ENCODE measurements at regions not wholly inside any gene's neighbourhood (a gene's known extent, or its start where the extent isn't known, plus 50 kb on each side); places are given as distances from the start of the nearest gene placed in this dataset.
"Not testable (repeated sequence)": the region's sequence is repeated elsewhere in the genome, so short reads cannot be mapped to it uniquely, and the experiment has no call there.

- DNase-seq (ENCODE audit: low spot score): no peak
- no peak overlapping the region for H3K4me3 Mint-ChIP-seq
- no peaks in the 10 kb centered on the region for H3K27me3 Mint-ChIP-seq (ENCODE audit: low read depth)
- H3K36me3 Mint-ChIP-seq (ENCODE audit: low read depth): no peaks in the 10 kb centered on the region
- peaks cover 16% of the 10 kb centered on the region for H3K9me3 Mint-ChIP-seq
- no peak overlapping the region for H3K27ac Mint-ChIP-seq
- H3K4me1 Mint-ChIP-seq (ENCODE audit: low read depth): no peaks in the 10 kb centered on the region
These were observed 1055.7 kb upstream of the EPHA6 start for GRCh38 chr3:95758707-95759106.

- H3K27me3 Mint-ChIP-seq (ENCODE audit: low read depth): no peaks in the 10 kb centered on the region
- H3K36me3 Mint-ChIP-seq (ENCODE audit: low read depth): no peaks in the 10 kb centered on the region
- peaks cover 12% of the 10 kb centered on the region for H3K9me3 Mint-ChIP-seq
- DNase-seq (ENCODE audit: low spot score): no peak
- H3K27ac Mint-ChIP-seq: no peak overlapping the region
- no peak overlapping the region for H3K4me3 Mint-ChIP-seq
- H3K4me1 Mint-ChIP-seq (ENCODE audit: low read depth): no peaks in the 10 kb centered on the region
These were observed 1054.6 kb upstream of the EPHA6 start for GRCh38 chr3:95759614-95760301.

DNA sequence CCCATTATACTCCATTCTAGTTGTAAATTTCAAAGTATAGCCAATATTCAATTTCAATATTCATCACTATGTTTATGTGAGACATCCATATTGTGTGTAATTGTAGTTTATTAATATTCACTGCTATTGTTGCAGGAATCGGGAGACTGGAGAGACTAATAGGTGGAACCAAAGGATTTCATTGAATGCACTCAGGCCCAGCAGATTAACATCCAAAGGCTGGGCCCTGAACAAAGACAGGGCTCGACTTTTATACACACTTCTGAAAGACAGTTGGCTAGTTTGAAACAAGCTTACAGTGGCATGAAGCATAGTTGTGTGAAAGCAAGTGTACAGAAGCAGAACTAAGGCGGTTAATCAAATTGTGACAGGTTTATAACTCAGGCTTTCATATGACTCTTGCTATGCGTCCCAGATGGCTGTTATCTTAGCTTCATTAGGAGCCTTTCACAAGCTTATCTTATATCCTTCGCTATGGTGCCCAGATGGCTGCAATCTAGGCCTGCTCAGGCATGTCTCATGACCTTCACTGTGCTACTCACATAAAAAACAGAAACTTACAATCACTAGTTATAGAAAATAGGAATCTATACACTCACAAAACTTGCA lies 1038.8 kb upstream of the EPHA6 start:
- H3K27me3 Mint-ChIP-seq (ENCODE audit: low read depth): no peaks in the 10 kb centered on the region
- no peak overlapping the region for H3K4me3 Mint-ChIP-seq
- no peak for DNase-seq (ENCODE audit: low spot score)
- H3K9me3 Mint-ChIP-seq: peaks cover 39% of the 10 kb centered on the region
- H3K4me1 Mint-ChIP-seq (ENCODE audit: low read depth): no peaks in the 10 kb centered on the region
- no peak overlapping the region for H3K27ac Mint-ChIP-seq
- H3K36me3 Mint-ChIP-seq (ENCODE audit: low read depth): no peaks in the 10 kb centered on the region

DNA sequence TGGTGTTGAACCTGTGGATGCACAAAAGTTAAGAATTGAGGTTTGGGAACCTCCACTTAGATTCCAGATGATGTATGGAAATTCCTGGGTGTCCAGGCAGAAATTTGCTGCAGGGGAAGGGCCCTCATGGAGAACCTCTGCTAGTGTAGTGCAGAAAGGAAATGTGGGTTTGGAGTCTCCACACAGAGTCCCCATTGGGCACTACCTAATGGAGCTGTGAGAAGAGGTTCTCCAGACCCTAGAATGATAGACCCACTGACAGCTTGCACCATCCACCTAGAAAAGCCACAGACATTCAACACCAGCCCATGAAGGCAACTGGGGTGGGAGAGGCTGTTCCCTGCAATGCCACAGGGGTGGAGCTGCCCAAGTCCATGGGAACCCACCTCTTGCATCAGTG lies 1032.8 kb upstream of the EPHA6 start:
- no peaks in the 10 kb centered on the region for H3K4me1 Mint-ChIP-seq (ENCODE audit: low read depth)
- no peak for DNase-seq (ENCODE audit: low spot score)
- no peak overlapping the region for H3K27ac Mint-ChIP-seq
- peaks cover 8% of the 10 kb centered on the region for H3K9me3 Mint-ChIP-seq
- no peak overlapping the region for H3K4me3 Mint-ChIP-seq
- no peaks in the 10 kb centered on the region for H3K27me3 Mint-ChIP-seq (ENCODE audit: low read depth)
- no peaks in the 10 kb centered on the region for H3K36me3 Mint-ChIP-seq (ENCODE audit: low read depth)

DNA sequence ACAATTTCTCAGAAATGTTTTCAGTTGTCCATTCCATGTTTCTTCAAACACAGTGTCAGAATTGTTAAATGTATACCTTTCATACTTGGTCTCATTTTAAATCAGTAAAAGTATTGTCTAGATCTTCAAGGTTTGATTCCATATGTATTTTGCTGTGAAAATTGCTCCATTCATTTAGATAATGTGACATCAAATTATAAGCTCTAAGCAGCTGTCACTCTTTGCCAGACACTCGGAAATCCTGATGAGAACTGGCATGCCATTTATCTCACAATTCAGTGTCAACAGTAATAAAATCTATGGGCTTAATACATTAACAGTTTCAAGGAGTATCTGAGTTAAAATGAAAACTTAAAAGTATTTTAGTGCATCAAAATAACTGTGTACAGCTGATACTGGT lies 1025.3 kb upstream of the EPHA6 start:
- Mint-ChIP-seq H3K4me1 (ENCODE audit: low read depth) (no peaks in the 10 kb centered on the region), H3K36me3 (ENCODE audit: low read depth) (no peaks in the 10 kb centered on the region), H3K4me3 (no peak overlapping the region), H3K9me3 (no peaks in the 10 kb centered on the region), H3K27me3 (ENCODE audit: low read depth) (no peaks in the 10 kb centered on the region), H3K27ac (no peak overlapping the region)
- DNase-seq (ENCODE audit: low spot score): no peak

DNA sequence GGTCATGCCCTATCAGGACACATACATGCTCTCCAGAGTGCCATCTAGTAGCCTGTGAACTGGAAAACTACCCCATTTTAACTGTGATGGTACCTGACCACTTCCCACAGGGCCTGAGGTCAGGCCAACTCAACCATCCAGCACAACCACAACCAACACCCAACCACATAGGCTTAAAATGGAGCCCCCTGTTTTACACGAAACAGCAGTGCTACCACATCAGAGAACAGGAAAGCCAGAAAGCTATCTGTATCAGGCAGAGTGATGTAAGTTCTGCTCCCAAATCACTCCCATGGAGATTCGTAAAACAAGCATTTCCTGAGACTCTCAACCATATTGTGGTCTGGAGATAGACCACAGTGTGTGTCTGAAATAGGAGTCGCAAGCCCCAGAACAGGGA lies 1017.3 kb upstream of the EPHA6 start:
- Mint-ChIP-seq H3K4me3 (no peak overlapping the region), H3K27me3 (ENCODE audit: low read depth) (no peaks in the 10 kb centered on the region), H3K36me3 (ENCODE audit: low read depth) (no peaks in the 10 kb centered on the region), H3K27ac (no peak overlapping the region), H3K4me1 (ENCODE audit: low read depth) (no peaks in the 10 kb centered on the region), H3K9me3 (peaks cover 27% of the 10 kb centered on the region)
- no peak for DNase-seq (ENCODE audit: low spot score)

- no peaks in the 10 kb centered on the region for H3K4me1 Mint-ChIP-seq (ENCODE audit: low read depth)
- no peaks in the 10 kb centered on the region for H3K27me3 Mint-ChIP-seq (ENCODE audit: low read depth)
- peaks cover 27% of the 10 kb centered on the region for H3K9me3 Mint-ChIP-seq
- DNase-seq (ENCODE audit: low spot score): no peak
- H3K36me3 Mint-ChIP-seq (ENCODE audit: low read depth): no peaks in the 10 kb centered on the region
- H3K4me3 Mint-ChIP-seq: no peak overlapping the region
- H3K27ac Mint-ChIP-seq: no peak overlapping the region
These were observed 1015.8 kb upstream of the EPHA6 start for GRCh38 chr3:95798628-95799027.

GRCh38 chr3:95810462-95810861 lies 1003.9 kb upstream of the EPHA6 start:
- Mint-ChIP-seq H3K9me3 (peaks cover 6% of the 10 kb centered on the region), H3K4me3 (no peak overlapping the region), H3K27me3 (ENCODE audit: low read depth) (no peaks in the 10 kb centered on the region), H3K27ac (no peak overlapping the region), H3K4me1 (ENCODE audit: low read depth) (no peaks in the 10 kb centered on the region), H3K36me3 (ENCODE audit: low read depth) (no peaks in the 10 kb centered on the region)
- DNase-seq (ENCODE audit: low spot score): no peak

GRCh38 chr3:95813244-95813643 lies 1001.1 kb upstream of the EPHA6 start:
- H3K36me3 Mint-ChIP-seq (ENCODE audit: low read depth): no peaks in the 10 kb centered on the region
- no peaks in the 10 kb centered on the region for H3K4me1 Mint-ChIP-seq (ENCODE audit: low read depth)
- H3K27me3 Mint-ChIP-seq (ENCODE audit: low read depth): no peaks in the 10 kb centered on the region
- H3K4me3 Mint-ChIP-seq: no peak overlapping the region
- DNase-seq (ENCODE audit: low spot score): no peak
- H3K9me3 Mint-ChIP-seq: peaks cover 4% of the 10 kb centered on the region
- H3K27ac Mint-ChIP-seq: no peak overlapping the region

DNA sequence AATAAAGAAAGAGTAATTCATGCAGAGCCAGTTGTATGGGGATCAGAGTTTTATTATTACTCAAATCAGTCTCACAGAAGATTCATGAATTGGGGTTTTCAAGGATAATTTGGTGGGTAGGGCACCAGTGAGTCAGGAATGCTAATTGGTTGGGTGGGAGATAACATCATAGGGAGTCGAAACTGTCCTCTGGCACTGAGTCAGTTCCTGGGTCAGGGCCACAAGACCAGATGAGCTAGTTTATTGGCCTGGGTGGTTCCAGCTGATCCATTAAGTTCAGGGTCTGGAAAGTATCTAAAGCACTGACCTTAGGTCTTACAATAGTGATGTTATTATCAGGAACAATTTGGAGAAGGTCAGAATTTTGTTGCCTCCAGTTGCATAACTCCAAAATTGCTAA lies 998.6 kb upstream of the EPHA6 start:
- no peak overlapping the region for H3K27ac Mint-ChIP-seq
- no peaks in the 10 kb centered on the region for H3K36me3 Mint-ChIP-seq (ENCODE audit: low read depth)
- no peaks in the 10 kb centered on the region for H3K4me1 Mint-ChIP-seq (ENCODE audit: low read depth)
- peaks cover 4% of the 10 kb centered on the region for H3K9me3 Mint-ChIP-seq
- H3K4me3 Mint-ChIP-seq: no peak overlapping the region
- H3K27me3 Mint-ChIP-seq (ENCODE audit: low read depth): no peaks in the 10 kb centered on the region
- DNase-seq (ENCODE audit: low spot score): no peak

- Mint-ChIP-seq H3K9me3 (peaks cover 18% of the 10 kb centered on the region), H3K4me1 (ENCODE audit: low read depth) (no peaks in the 10 kb centered on the region), H3K4me3 (no peak overlapping the region), H3K27me3 (ENCODE audit: low read depth) (no peaks in the 10 kb centered on the region), H3K27ac (no peak overlapping the region), H3K36me3 (ENCODE audit: low read depth) (no peaks in the 10 kb centered on the region)
- no peak for DNase-seq (ENCODE audit: low spot score)
These were observed 988.0 kb upstream of the EPHA6 start for GRCh38 chr3:95826419-95826818.

GRCh38 chr3:95832146-95832545 lies 982.2 kb upstream of the EPHA6 start:
- no peaks in the 10 kb centered on the region for H3K4me1 Mint-ChIP-seq (ENCODE audit: low read depth)
- no peaks in the 10 kb centered on the region for H3K36me3 Mint-ChIP-seq (ENCODE audit: low read depth)
- no peak overlapping the region for H3K4me3 Mint-ChIP-seq
- no peak for DNase-seq (ENCODE audit: low spot score)
- no peaks in the 10 kb centered on the region for H3K27me3 Mint-ChIP-seq (ENCODE audit: low read depth)
- no peak overlapping the region for H3K27ac Mint-ChIP-seq
- H3K9me3 Mint-ChIP-seq: peaks cover 43% of the 10 kb centered on the region

- not testable (repeated sequence) for H3K4me3 Mint-ChIP-seq; H3K4me1 Mint-ChIP-seq (ENCODE audit: low read depth); DNase-seq (ENCODE audit: low spot score); H3K36me3 Mint-ChIP-seq (ENCODE audit: low read depth); H3K27ac Mint-ChIP-seq; H3K27me3 Mint-ChIP-seq (ENCODE audit: low read depth)
- H3K9me3 Mint-ChIP-seq: peaks cover 40% of the 10 kb centered on the region
These were observed 953.8 kb upstream of the EPHA6 start for GRCh38 chr3:95860628-95861027.

DNA sequence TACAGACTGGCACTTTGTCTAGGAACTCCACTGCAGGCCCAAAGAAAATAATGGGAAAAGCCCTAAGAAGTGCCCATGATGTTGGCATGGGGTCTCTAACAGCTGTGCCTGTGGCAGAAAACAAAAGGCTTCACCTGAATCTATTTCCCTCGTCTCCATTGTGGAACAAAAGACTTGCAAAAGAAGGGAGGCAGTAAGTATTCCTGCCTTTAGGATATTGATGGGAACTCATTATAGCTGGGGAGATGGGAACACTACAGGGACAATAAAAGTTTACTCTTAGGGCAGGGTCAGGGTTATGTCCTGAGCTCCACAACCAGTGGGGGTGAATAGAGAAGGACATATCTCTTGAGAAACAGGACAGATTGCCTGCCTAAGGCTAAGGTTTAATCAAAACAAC lies 930.6 kb upstream of the EPHA6 start:
- DNase-seq (ENCODE audit: low spot score): no peak
- Mint-ChIP-seq H3K4me3 (no peak overlapping the region), H3K4me1 (ENCODE audit: low read depth) (no peaks in the 10 kb centered on the region), H3K27ac (no peak overlapping the region), H3K36me3 (ENCODE audit: low read depth) (no peaks in the 10 kb centered on the region), H3K27me3 (ENCODE audit: low read depth) (no peaks in the 10 kb centered on the region), H3K9me3 (peaks cover 19% of the 10 kb centered on the region)

GRCh38 chr3:95886616-95887015 lies 927.8 kb upstream of the EPHA6 start:
- H3K4me1 Mint-ChIP-seq (ENCODE audit: low read depth): no peaks in the 10 kb centered on the region
- DNase-seq (ENCODE audit: low spot score): no peak
- no peaks in the 10 kb centered on the region for H3K27me3 Mint-ChIP-seq (ENCODE audit: low read depth)
- no peak overlapping the region for H3K27ac Mint-ChIP-seq
- peaks cover 23% of the 10 kb centered on the region for H3K9me3 Mint-ChIP-seq
- no peak overlapping the region for H3K4me3 Mint-ChIP-seq
- no peaks in the 10 kb centered on the region for H3K36me3 Mint-ChIP-seq (ENCODE audit: low read depth)

All from T-helper 2 cell treated with Interferon-gamma antibody and Interleukin-4, amounts not matched to agents 5 μg/mL and 100 μg/mL, for 36 hours (primary cell).